GM19324 (cell line): ENCODE measurements at regions not wholly inside any gene's neighbourhood (a gene's known extent, or its start where the extent isn't known, plus 50 kb on each side); places are given as distances from the start of the nearest gene placed in this dataset.

Source experiments
- ATAC-seq: cut with Tn5 transposase; IDR thresholded peaks from one replicate; pipeline ENCODE4 v1.9.1; 2021; ENCODE audit warnings: mild to moderate bottlenecking, moderate library complexity; ENCODE audit not compliant: unreplicated experiment, low FRiP score

GRCh38 chr12:91978143-91978542, 167.5 kb downstream of the BTG1 start:
- ATAC-seq: no peak

DNA sequence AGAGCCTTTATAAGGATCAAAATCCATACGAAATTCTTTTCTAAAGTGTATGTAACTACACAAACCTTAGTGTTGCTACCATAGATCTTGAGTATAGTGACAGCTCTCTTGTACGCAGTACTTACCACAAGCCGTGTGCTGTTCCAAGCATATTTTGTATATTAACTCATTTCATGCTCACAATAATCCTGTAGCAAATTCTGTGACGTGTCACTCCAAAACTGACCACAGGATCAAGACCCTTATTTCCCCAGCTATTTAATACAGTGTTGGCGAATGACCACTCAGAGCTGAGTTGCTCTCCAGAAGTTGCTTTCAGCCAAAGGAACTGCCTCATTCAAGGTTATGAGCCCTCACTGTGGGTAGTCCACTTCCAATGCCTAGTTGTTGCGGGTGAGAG, 169.8 kb downstream of the BTG1 start:
- ATAC-seq: no peak

- no peak for ATAC-seq
Measured at GRCh38 chr12:91974541-91975085, 171.0 kb downstream of the BTG1 start.

GRCh38 chr12:91973813-91974212, 171.8 kb downstream of the BTG1 start:
- no peak for ATAC-seq

DNA sequence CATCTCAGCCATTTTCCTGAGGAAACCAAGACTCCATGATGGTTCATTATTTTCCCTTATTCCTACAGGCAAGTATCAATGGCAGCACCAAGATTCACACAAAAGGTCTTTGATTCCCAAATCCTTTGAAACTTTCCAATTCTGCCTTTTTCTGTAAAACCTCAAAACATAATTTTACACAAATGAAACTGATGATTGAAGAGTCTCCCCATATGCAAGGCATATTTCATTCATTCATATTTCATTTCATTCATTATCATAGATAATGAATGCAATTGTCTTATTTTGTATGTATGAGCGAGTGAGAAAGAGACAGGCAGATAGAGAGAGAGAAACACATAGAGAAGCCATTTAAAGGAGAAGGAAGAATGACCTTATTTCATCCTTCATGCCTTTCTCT, 172.8 kb downstream of the BTG1 start:
- ATAC-seq: no peak

DNA sequence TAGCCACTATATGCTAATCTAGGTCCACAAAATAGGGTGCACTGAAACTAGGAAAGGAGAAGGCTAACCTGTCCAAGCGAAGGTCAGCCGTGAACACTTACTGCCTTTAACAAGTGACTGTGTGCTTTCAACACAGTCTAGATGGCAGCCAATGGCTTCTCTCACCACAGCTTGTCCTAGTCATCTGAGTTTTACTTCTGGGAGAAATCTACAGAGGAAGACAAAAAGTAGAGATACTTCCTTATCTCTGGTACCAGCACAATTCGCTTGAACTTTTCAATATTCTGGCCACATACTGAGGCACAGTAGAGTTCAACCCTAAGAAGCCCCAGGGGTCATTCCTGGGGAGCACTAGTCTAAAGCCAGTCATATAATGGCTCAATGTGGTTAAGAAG, 176.9 kb downstream of the BTG1 start:
- ATAC-seq: no peak

GRCh38 chr12:91968076-91968776, 177.4 kb downstream of the BTG1 start:
- no peak for ATAC-seq

GRCh38 chr12:91967590-91967989, 178.1 kb downstream of the BTG1 start:
- no peak for ATAC-seq

- no peak for ATAC-seq
Measured at GRCh38 chr12:91965781-91966180, 179.9 kb downstream of the BTG1 start.

GRCh38 chr12:91964501-91964900, 181.1 kb downstream of the BTG1 start:
- no peak for ATAC-seq

DNA sequence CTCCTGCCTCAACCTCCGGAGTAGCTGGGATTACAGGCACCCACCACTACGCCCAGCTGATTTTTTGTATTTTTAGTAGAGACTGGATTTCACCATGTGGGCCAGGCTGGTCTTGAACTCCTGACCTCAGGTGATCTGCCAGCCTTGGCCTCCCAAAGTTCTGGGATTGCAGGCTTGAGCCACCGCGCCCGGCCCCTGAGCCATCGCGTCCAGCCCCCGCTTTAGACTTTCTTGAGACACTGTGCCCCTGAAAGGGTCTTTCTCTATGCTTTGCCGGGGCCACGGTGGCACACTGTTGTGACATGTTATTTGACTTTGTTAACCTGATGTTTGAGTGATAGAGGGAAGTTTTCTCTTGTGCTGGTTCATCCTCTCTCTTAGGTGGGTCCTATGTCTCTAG, 186.4 kb downstream of the BTG1 start:
- ATAC-seq: no peak

GRCh38 chr12:91958816-91959215, 186.8 kb downstream of the BTG1 start:
- no peak for ATAC-seq

DNA sequence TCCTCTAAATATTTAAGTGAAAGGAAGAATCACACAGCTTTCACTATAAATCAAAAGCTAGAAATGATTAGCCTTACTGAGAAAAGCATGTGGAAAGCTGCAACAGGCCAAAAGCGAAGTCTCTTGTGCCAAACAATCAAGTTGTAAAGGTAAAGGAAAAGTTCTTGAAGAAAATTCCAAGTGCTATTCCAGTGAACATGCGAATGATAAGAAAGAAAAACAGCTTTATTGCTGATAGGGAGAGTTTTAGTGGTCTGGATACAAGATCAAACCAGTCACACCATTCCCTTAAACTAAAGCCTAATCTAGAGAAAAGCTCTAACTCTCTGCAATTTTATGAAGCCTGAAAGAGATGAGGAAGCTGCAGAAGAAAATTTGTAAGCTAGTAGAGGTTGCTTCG, 190.9 kb downstream of the BTG1 start:
- no peak for ATAC-seq

DNA sequence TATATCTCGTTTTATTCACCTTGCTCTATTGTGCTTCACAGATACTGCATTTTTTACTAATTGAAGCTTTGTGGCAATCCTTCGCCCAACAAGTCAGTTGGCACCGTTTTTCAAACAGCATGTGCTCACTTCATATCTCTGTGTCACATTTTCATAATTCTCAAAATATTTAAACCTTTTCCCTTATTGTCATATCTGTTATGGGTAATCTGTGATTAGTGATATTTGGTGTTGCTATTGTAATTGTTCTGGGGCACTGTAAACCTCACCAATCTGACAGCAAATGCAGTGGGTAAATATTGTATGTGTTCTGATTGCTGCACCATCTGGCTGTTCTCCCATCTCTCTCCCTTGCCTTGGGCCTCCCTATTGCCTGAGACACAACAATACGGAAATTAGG, 191.3 kb downstream of the BTG1 start:
- no peak for ATAC-seq

GRCh38 chr12:91952916-91953315, 192.7 kb downstream of the BTG1 start:
- no peak for ATAC-seq

DNA sequence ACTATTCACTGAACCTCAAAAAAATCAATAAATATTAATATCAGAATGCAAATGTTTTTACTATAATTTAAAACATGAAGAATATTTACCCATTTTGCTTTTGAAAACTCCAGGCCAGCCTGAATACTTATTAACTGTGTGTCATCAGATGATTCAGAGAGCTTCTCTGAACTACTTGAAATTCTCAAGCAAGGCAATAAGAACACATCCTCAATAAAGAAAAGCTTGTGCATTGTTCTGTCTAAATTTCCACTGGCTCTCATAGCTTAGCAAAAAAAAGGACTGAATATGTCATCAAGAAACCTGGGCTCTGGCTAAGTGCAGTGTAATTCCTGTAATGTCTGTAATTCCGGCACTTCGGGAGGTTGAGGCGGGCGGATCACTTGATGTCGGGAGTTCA, 194.1 kb downstream of the BTG1 start:
- no peak for ATAC-seq

DNA sequence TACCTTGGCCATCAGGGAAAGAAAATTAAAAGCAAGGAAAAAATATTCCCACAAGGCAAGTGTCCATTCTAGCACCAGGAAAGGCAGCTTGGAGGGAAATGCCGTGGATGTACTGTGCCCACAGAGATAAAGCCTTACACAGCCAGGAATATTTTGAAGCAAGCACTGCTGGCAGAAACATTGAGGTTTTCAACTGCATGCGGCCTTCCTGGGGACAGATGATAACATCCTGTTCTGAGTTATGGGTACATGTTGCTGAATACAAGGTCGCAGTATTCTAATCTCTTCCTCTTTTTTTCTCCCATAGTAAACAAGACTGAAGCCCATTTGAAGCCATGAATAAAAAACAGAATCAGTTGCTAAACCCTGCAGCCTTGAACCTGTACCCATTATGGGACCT, 197.1 kb downstream of the BTG1 start:
- no peak for ATAC-seq

DNA sequence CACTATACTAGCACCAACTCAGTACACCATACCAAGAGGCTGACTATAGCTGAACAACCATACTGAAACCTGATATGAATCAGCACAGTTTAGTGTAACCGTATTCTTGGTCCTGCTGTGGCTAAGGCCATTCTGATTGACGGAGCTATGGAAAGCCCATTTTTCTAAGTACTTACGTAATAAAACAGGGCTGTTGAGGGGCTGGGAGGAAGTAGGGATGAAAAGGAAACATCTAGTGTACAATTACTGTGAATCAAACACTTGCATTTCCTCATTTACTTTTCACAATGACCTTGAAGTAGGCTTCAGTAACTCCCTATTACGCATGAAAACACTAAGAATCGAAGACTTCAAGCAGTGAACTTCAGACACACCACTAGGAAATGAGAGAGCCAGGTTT, 198.2 kb downstream of the BTG1 start:
- ATAC-seq: no peak

DNA sequence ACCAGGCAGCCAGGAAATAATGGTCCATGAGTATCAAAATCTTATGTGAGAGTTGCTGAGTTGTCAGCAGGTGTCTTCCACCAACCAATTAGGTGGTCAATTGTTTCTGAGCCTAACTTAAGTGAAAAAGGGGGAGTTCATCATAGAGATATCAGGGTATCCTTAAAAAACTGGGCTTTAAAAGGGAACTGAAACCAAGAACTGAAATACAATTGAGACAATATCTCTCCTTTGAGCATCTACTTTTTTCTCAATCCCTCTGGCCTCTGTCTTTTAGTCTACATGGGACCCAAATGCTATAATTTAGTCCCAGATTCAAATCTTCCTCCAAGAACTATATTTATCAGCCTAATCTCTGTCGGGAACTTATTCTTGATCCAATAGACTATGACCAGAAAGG, 201.0 kb downstream of the BTG1 start:
- no peak for ATAC-seq

- no peak for ATAC-seq
Measured at GRCh38 chr12:91940826-91941570, 204.6 kb downstream of the BTG1 start.

DNA sequence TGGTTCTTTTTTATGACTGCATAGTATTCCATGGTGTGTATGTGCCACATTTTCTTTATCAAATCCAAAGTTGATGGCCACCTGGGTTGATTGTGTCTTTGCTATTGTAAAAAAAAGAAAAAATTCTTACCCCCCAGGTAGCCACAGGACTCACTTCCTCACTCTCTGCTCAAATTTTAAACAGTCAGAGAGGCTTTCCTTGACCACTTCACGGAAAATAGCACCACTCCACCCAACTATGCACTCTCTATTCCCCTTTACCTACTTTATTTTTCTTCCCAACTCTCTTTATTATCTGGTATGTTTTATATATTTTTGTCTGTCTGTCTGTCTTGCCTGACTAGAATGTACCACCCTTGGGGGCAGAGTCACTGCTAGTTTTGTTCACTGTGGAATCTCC, 205.3 kb downstream of the BTG1 start:
- no peak for ATAC-seq

- ATAC-seq: no peak
Measured at GRCh38 chr12:91937706-91938105, 207.9 kb downstream of the BTG1 start.
